Calu3 (cell line): ENCODE measurements at regions not wholly inside any gene's neighbourhood (a gene's known extent, or its start where the extent isn't known, plus 50 kb on each side); places are given as distances from the start of the nearest gene placed in this dataset.

Experiments used
- BruUV-seq: library from RNA; stranded (reverse); fragments of 400-500 nt; replicated peaks from 2 replicates; lab custom pipeline; 2021; lab: Mats Ljungman, UMichigan
- CTCF ChIA-PET: fragments of 300-600 bp; sonication (Branson Sonifier 250); formaldehyde crosslinking; loops from one replicate; lab custom pipeline; 2022; ENCODE audit warnings: antibody characterized with exemption; lab: Charles Lee
- DNase-seq: peaks from one replicate; pipeline ENCODE4 v3.0.0; 2022
- H3K27ac Mint-ChIP-seq: one replicate; pipeline ENCODE4 v1.8.0; 2022; ENCODE audit warnings: mixed read lengths; ENCODE audit not compliant: unreplicated experiment
- H3K27me3 Mint-ChIP-seq: one replicate; pipeline ENCODE4 v1.8.0; 2022; ENCODE audit warnings: mixed read lengths; ENCODE audit not compliant: unreplicated experiment
- H3K36me3 Mint-ChIP-seq: one replicate; pipeline ENCODE4 v1.8.0; 2022; ENCODE audit warnings: mild to moderate bottlenecking, moderate library complexity, mixed read lengths; ENCODE audit not compliant: insufficient read depth, unreplicated experiment
- H3K4me1 Mint-ChIP-seq: one replicate; pipeline ENCODE4 v1.8.0; 2022; ENCODE audit warnings: mild to moderate bottlenecking, low read depth, mixed read lengths; ENCODE audit not compliant: unreplicated experiment
- H3K4me3 Mint-ChIP-seq: one replicate; pipeline ENCODE4 v1.8.0; 2022; ENCODE audit warnings: mild to moderate bottlenecking, low read depth, moderate library complexity, mixed read lengths; ENCODE audit not compliant: unreplicated experiment
- H3K9me3 Mint-ChIP-seq: one replicate; pipeline ENCODE4 v1.8.0; 2022; ENCODE audit warnings: low read depth, mixed read lengths; ENCODE audit not compliant: unreplicated experiment
- CTCF ChIP-seq: fragments of 200-600 bp; IDR thresholded peaks from one replicate; pipeline ENCODE4 v1.8.0; 2022; ENCODE audit warnings: antibody characterized with exemption; ENCODE audit not compliant: unreplicated experiment
- intact Hi-C: fragments of 100-400 bp; cut with micrococcal nuclease; formaldehyde crosslinking; loops from one replicate; pipeline ENCODE4 v1.10.0; 2022; ENCODE audit not compliant: unreplicated experiment

- Mint-ChIP-seq H3K9me3 (peaks cover 7% of the 10 kb centered on the region), H3K27me3 (no peaks in the 10 kb centered on the region), H3K27ac (no peak overlapping the region), H3K4me3 (no peak overlapping the region), H3K36me3 (no peaks in the 10 kb centered on the region), H3K4me1 (no peaks in the 10 kb centered on the region)
- TF ChIP-seq CTCF, result no peak
- intact Hi-C loops, result no loop called here
- CTCF ChIA-PET, result no interaction called here
- no TSS peak for BruUV-seq
- DNase-seq, result no peak
Measured at GRCh38 chr3:70882104-70882503, 569.7 kb upstream of the MDFIC2 start.

- H3K4me1 Mint-ChIP-seq, result no peaks in the 10 kb centered on the region
- TF ChIP-seq CTCF, result no peak
- H3K9me3 Mint-ChIP-seq, result peaks cover 8% of the 10 kb centered on the region
- CTCF ChIA-PET, result no interaction called here
- H3K4me3 Mint-ChIP-seq, result no peak overlapping the region
- no peaks in the 10 kb centered on the region for H3K36me3 Mint-ChIP-seq
- BruUV-seq, result no TSS peak
- DNase-seq, result no peak
- H3K27ac Mint-ChIP-seq, result no peak overlapping the region
- no peaks in the 10 kb centered on the region for H3K27me3 Mint-ChIP-seq
- intact Hi-C loops, result no loop called here
Measured at GRCh38 chr3:70880421-70880820, 568.0 kb upstream of the MDFIC2 start.

- CTCF ChIA-PET, result interaction anchor here (0.6 kb wide), 2 partner anchors 330 to 963 kb away, joined by 3 read pairs; no protein-coding TSS in a partner anchor
- intact Hi-C loops, result no loop called here
Measured at GRCh38 chr3:70876154-70876553, 563.7 kb upstream of the MDFIC2 start.

GRCh38 chr3:70874196-70874595 lies 561.8 kb upstream of the MDFIC2 start:
- BruUV-seq, result no TSS peak
- H3K9me3 Mint-ChIP-seq, result peaks cover 8% of the 10 kb centered on the region
- no peak overlapping the region for H3K27ac Mint-ChIP-seq
- TF ChIP-seq CTCF, result no peak
- peaks cover 8% of the 10 kb centered on the region for H3K4me1 Mint-ChIP-seq
- DNase-seq, result no peak
- no peaks in the 10 kb centered on the region for H3K36me3 Mint-ChIP-seq
- intact Hi-C loops, result no loop called here
- H3K4me3 Mint-ChIP-seq, result no peak overlapping the region
- no peaks in the 10 kb centered on the region for H3K27me3 Mint-ChIP-seq
- CTCF ChIA-PET, result no interaction called here

More at GRCh38 chr3:70876154-70876553, 563.7 kb upstream of the MDFIC2 start:
- no peak for DNase-seq
- TF ChIP-seq CTCF, result no peak
- no peak overlapping the region for H3K4me3 Mint-ChIP-seq
- H3K9me3 Mint-ChIP-seq, result peaks cover 8% of the 10 kb centered on the region
- no TSS peak for BruUV-seq
- no peaks in the 10 kb centered on the region for H3K27me3 Mint-ChIP-seq
- peaks cover 8% of the 10 kb centered on the region for H3K4me1 Mint-ChIP-seq
- no peaks in the 10 kb centered on the region for H3K36me3 Mint-ChIP-seq
- H3K27ac Mint-ChIP-seq, result no peak overlapping the region
